ENCODE measurements at regions not wholly inside any gene's neighbourhood (a gene's known extent, or its start where the extent isn't known, plus 50 kb on each side); places are given as distances from the start of the nearest gene placed in this dataset.

DNA sequence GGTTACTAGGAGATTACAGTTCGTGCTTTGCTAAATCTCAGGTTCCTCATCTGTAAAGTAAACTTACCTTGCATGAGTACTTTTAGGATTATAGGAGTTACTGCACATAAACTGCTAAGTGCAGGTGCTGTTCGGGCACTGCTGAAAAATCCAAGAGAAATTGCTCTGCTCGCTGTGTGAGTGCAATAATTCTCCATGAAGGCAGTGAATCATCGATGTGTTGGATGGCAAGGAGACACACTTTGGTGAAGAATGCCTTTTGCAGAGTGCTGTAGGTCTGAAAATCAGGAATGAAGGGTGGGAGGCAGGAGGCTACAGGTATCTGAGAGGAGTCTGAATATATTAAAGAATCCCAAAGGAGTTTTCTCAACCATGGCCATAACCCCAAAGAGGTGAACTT lies 113.0 kb downstream of the CHIC2 start:
- H4K20me1 ChIP-seq (ENCODE audit: insufficient read depth, low read length) = no peaks in the 10 kb centered on the region
- no peak overlapping the region for H3K4me3 ChIP-seq (ENCODE audit: low read length)
- H3K27ac ChIP-seq (ENCODE audit: low read length) = no peak overlapping the region
- no peak overlapping the region for H2AFZ ChIP-seq (ENCODE audit: low read length)
- no peaks in the 10 kb centered on the region for H3K4me1 ChIP-seq (ENCODE audit: low read length)
- no peaks in the 10 kb centered on the region for H3K27me3 ChIP-seq (replicated peaks; ENCODE audit: insufficient read depth, low read length)
- DNase-seq = no peak
- H3K4me2 ChIP-seq (ENCODE audit: low read depth, low read length) = no peak overlapping the region
- H3F3A ChIP-seq (ENCODE audit: insufficient read depth, low read length) = no peaks in the 10 kb centered on the region
- H3K9me3 ChIP-seq (replicated peaks; ENCODE audit: insufficient read depth, low read length) = no peaks in the 10 kb centered on the region
- no peaks in the 10 kb centered on the region for H3K79me2 ChIP-seq (ENCODE audit: low read length)
- TF ChIP-seq, protein P1, sequence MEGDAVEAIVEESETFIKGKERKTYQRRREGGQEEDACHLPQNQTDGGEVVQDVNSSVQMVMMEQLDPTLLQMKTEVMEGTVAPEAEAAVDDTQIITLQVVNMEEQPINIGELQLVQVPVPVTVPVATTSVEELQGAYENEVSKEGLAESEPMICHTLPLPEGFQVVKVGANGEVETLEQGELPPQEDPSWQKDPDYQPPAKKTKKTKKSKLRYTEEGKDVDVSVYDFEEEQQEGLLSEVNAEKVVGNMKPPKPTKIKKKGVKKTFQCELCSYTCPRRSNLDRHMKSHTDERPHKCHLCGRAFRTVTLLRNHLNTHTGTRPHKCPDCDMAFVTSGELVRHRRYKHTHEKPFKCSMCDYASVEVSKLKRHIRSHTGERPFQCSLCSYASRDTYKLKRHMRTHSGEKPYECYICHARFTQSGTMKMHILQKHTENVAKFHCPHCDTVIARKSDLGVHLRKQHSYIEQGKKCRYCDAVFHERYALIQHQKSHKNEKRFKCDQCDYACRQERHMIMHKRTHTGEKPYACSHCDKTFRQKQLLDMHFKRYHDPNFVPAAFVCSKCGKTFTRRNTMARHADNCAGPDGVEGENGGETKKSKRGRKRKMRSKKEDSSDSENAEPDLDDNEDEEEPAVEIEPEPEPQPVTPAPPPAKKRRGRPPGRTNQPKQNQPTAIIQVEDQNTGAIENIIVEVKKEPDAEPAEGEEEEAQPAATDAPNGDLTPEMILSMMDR (IDR thresholded peaks at IDR 0.05; ENCODE audit: low read length) = no peak
- no peak for TF ChIP-seq EZH2phosphoT487 (IDR thresholded peaks at IDR 0.05; ENCODE audit: low read length)
- TF ChIP-seq EZH2 (optimal IDR thresholded peaks at IDR 0.05; ENCODE audit: low read depth, low read length) = no peak
- no peak overlapping the region for H3K9ac ChIP-seq (ENCODE audit: low read length)
- no peaks in the 10 kb centered on the region for H3K36me3 ChIP-seq (replicated peaks; ENCODE audit: insufficient read depth, low read length)
- H3K9me2 ChIP-seq (replicated peaks; ENCODE audit: insufficient read depth, low read length) = no peaks in the 10 kb centered on the region

DNA sequence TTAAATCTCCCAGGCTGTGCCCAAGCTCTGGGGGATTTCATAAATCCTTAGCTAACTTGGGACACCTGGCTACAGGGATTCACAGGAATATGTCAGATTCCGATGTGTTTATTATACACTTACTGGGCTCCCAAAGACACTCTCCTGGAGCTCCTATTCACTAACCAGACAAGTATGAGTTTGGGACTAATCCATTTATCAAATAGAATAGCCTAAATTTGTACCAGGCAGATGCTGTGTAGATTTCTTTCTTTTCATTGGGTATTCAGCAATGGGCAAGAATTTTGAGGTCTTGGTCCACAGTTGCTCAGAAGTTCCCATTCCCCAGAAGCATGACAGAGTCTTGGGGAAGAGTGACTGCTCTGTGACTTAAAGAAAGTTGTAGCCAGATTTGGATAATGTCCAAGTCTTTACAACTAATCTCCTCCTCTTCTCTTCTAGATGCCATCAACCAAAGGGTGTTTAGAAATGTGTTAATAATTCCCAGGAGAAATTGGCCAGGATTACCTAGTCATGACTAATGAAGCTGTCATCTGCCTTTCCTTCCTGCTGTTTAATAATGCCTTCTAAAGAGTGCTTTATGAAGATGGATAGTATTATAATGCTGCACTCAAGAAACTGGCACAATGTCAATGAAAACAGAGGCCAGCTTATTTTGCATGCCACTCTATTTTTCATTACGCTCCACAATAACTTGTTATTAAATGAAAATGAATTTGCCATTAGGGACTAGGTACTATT lies 120.9 kb downstream of the CHIC2 start:
- Histone ChIP-seq H3F3A (ENCODE audit: insufficient read depth, low read length) (no peaks in the 10 kb centered on the region), H3K27ac (ENCODE audit: low read length) (no peak overlapping the region), H3K9ac (ENCODE audit: low read length) (no peak overlapping the region), H4K20me1 (ENCODE audit: insufficient read depth, low read length) (no peaks in the 10 kb centered on the region), H3K9me2 (replicated peaks; ENCODE audit: insufficient read depth, low read length) (no peaks in the 10 kb centered on the region), H3K36me3 (replicated peaks; ENCODE audit: insufficient read depth, low read length) (no peaks in the 10 kb centered on the region), H3K9me3 (replicated peaks; ENCODE audit: insufficient read depth, low read length) (no peaks in the 10 kb centered on the region), H3K4me3 (ENCODE audit: low read length) (no peak overlapping the region), H2AFZ (ENCODE audit: low read length) (no peak overlapping the region), H3K27me3 (replicated peaks; ENCODE audit: insufficient read depth, low read length) (no peaks in the 10 kb centered on the region), H3K4me1 (ENCODE audit: low read length) (no peaks in the 10 kb centered on the region), H3K4me2 (ENCODE audit: low read depth, low read length) (no peak overlapping the region), H3K79me2 (ENCODE audit: low read length) (no peaks in the 10 kb centered on the region)
- no peak for DNase-seq
- TF ChIP-seq EZH2 (optimal IDR thresholded peaks at IDR 0.05; ENCODE audit: low read depth, low read length) = no peak
- TF ChIP-seq, protein P1 (IDR thresholded peaks at IDR 0.05; ENCODE audit: low read length) = no peak
- no peak for TF ChIP-seq EZH2phosphoT487 (IDR thresholded peaks at IDR 0.05; ENCODE audit: low read length)

DNA sequence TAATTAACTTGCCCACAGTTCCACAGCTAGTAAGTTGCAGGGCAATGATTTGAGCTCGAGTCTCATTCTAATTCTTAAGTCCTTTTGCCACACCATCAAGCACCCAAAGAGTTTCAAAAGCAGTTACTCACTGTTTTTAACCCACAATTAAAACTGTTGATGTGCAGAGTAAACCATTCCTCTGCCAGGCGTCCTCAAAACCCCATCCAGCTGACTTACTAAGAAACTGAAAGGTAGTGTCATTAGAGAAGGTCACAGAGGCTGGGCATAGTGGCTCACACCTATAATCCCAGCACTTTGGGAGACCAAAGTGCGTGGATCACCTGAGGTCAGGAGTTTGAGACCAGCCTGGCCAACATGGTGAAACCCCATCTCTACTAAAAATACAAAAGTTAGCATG lies 121.7 kb downstream of the CHIC2 start:
- Histone ChIP-seq H3K4me3 (ENCODE audit: low read length) (no peak overlapping the region), H3K9me3 (replicated peaks; ENCODE audit: insufficient read depth, low read length) (no peaks in the 10 kb centered on the region)
- TF ChIP-seq EZH2 (optimal IDR thresholded peaks at IDR 0.05; ENCODE audit: low read depth, low read length) (no peak), EZH2phosphoT487 (IDR thresholded peaks at IDR 0.05; ENCODE audit: low read length) (no peak)
- TF ChIP-seq, protein P1 (IDR thresholded peaks at IDR 0.05; ENCODE audit: low read length) = no peak

More for the DNA sequence above, 121.7 kb downstream of the CHIC2 start:
- H3F3A ChIP-seq (ENCODE audit: insufficient read depth, low read length) = no peaks in the 10 kb centered on the region
- DNase-seq = no peak
- H3K4me1 ChIP-seq (ENCODE audit: low read length) = no peaks in the 10 kb centered on the region
- no peaks in the 10 kb centered on the region for H3K9me2 ChIP-seq (replicated peaks; ENCODE audit: insufficient read depth, low read length)
- no peaks in the 10 kb centered on the region for H3K27me3 ChIP-seq (replicated peaks; ENCODE audit: insufficient read depth, low read length)
- no peak overlapping the region for H2AFZ ChIP-seq (ENCODE audit: low read length)
- no peaks in the 10 kb centered on the region for H4K20me1 ChIP-seq (ENCODE audit: insufficient read depth, low read length)
- no peak overlapping the region for H3K27ac ChIP-seq (ENCODE audit: low read length)
- no peak overlapping the region for H3K4me2 ChIP-seq (ENCODE audit: low read depth, low read length)
- no peaks in the 10 kb centered on the region for H3K79me2 ChIP-seq (ENCODE audit: low read length)
- H3K9ac ChIP-seq (ENCODE audit: low read length) = no peak overlapping the region
- no peaks in the 10 kb centered on the region for H3K36me3 ChIP-seq (replicated peaks; ENCODE audit: insufficient read depth, low read length)
